GM13976 (cell line): ENCODE measurements at regions not wholly inside any gene's neighbourhood (a gene's known extent, or its start where the extent isn't known, plus 50 kb on each side); places are given as distances from the start of the nearest gene placed in this dataset.

Experiments
- DNase-seq: peaks from one replicate; pipeline ENCODE4 v3.0.0; 2012; ENCODE audit warnings: low spot score
- CTCF ChIP-seq: IDR thresholded peaks from 2 replicates; pipeline ENCODE4 v1.5.1; 2012; ENCODE audit warnings: borderline replicate concordance, mild to moderate bottlenecking; ENCODE audit not compliant: insufficient read depth; ENCODE audit errors: extremely low read depth, missing control alignments, control extremely low read depth
- in situ Hi-C: fragments of 300-500 bp; cut with MboI; formaldehyde crosslinking; loops from one replicate; pipeline ENCODE4 v1.12.0; 2022; ENCODE audit warnings: low sequenced_read_pairs, mixed read lengths, inconsistent platforms; ENCODE audit not compliant: unreplicated experiment

DNA sequence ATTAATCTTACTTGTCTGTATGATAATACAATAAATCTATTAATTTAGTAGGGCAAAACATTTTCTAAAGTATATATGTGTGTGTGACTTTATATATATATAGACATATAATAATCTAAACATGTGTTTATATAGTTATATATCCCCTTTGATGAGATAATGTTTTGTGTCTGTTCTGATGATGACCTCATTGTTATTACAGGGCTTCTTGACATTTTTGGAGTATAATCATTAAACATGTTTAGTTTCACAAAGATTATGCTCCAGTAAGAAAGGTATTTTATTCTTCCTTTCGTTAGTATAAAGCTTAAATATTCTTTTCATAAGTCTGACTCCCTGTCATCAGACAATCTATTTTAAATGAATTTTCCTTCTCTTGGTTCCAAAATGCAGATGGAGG lies 62.3 kb upstream of the CABCOCO1 start:
- DNase-seq = no peak
- no peak for TF ChIP-seq CTCF
- in situ Hi-C loops = no loop called here

DNA sequence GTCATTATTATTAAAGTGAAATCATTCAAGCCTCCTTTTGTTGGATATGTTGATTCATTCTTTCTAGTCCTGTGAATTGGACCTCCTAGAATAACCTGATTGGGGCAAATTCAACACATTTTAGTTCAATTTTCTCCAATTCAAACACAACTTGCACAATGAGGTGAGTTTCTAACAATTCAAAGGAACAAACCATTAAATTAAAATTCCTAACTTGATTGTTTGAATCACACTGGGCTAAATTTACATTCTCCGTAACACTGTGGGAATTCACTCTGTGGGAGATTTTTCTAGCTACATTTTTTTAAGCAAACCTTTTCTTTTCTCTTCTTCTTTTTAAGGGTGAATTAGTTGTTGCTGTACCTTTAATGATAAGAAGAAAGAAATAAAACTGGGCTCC lies 68.3 kb upstream of the CABCOCO1 start:
- TF ChIP-seq CTCF = no peak
- DNase-seq = no peak
- in situ Hi-C loops = no loop called here

DNA sequence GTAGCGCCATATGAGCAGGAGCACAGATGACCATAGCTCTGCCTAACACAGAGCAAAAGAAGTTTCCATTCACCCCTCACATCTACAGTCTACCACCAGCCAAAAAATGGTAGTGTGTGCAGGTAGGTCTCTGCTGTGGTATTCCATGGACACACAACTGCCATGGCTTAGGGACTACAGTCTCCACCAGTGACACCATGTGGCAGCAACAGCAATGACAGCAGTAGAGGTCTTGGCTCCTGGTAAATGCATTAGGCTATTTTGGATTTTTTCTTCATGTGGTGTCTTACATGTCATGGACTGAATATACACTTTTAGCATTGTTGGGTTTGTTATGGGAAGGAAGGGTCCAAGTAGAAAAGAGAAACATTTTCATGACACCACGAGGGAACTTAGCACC lies 70.1 kb upstream of the CABCOCO1 start:
- TF ChIP-seq CTCF = peak; percentile 25
- in situ Hi-C loops = no loop called here
- DNase-seq = no peak

DNA sequence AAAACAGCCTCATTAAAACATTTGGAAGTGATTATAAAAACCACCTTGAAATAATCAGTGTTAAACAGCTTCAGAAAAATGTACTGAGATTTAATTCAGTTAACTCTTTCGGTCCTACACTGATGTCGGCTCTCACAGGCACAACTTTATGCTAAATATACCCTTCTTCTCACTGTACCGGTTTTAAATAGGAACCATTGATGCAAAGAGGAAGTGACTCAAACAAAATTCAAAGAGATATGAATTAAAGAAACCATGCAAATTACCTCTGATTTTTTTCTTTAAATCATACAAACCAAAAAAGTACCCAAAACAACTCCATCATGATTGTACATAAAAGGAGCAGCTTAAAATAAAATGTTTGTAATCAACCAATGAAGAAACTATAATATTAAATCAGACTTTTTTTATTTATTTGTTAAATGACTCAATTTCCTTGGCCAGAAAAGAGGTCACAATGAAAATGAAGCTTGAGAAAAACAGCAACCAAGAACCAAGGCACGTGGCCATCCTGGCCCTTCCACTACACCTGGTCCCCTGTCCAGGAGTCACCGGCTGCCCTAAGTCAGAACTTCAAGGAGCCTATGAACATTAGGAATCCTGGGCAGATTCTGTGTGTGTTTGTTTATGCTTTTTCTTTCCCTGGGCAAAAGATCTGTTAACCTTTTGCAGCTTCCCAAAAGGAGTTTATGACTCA lies 73.0 kb upstream of the CABCOCO1 start:
- TF ChIP-seq CTCF = no peak
- in situ Hi-C loops = no loop called here
- no peak for DNase-seq

GRCh38 chr10:61588770-61589211 lies 73.9 kb upstream of the CABCOCO1 start:
- in situ Hi-C loops = no loop called here
- no peak for DNase-seq

DNA sequence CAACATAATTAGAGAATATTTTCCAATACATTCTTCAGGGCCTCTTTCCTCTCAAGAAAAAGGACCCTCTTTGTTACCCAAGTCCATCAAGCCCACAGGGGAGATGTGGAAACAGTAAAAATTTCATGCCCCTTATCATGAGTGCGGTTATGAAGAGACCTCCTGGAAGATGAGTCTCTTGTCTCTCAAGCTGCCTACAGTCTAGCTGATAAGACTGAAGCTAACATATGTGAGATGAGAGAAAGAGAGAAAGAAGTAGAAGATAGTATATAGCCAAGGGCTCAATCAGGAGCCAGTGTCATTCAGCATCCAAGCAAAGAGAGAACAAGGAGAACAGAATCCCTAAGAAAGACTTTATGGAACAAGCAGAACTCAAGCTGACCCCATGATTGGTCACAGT lies 75.9 kb upstream of the CABCOCO1 start:
- in situ Hi-C loops = no loop called here
- no peak for TF ChIP-seq CTCF
- DNase-seq = no peak

More at GRCh38 chr10:61588770-61589211, 73.9 kb upstream of the CABCOCO1 start:
- no peak for TF ChIP-seq CTCF
